Skin epidermis (tissue), 12 donors: ENCODE measurements at regions not wholly inside any gene's neighbourhood (a gene's known extent, or its start where the extent isn't known, plus 50 kb on each side); places are given as distances from the start of the nearest gene placed in this dataset.

Experiments
- H3K27ac ChIP-seq, 21 experiments: fragments of 200-600 bp; sonication (generic) in 11 of 21; one replicate each; pipeline ENCODE4 v1.5.0; 2020; ENCODE audit warnings: mild to moderate bottlenecking in 3 of 21, inconsistent platforms in 2 of 21, moderate library complexity in 2 of 21
- H3K4me3 ChIP-seq, 7 experiments: fragments of 200-600 bp; sonication (generic) in 2 of 7; one replicate each; pipeline ENCODE4 v1.5.0; 2020; ENCODE audit warnings: inconsistent platforms in 2 of 7, mild to moderate bottlenecking in 2 of 7, moderate library complexity in 1 of 7

- no peak overlapping the region for H3K27ac ChIP-seq
- no peak overlapping the region for H3K4me3 ChIP-seq
Observed at GRCh38 chr3:158961471-158961870, 159.6 kb downstream of the MFSD1 start.

- no peak overlapping the region for H3K27ac ChIP-seq
- H3K4me3 ChIP-seq, result no peak overlapping the region
Observed at GRCh38 chr3:158961911-158962310, 160.1 kb downstream of the MFSD1 start.

- no peak overlapping the region for H3K27ac ChIP-seq
- H3K4me3 ChIP-seq, result no peak overlapping the region
Observed at GRCh38 chr3:158970006-158970405, 168.2 kb downstream of the MFSD1 start.

- no peak overlapping the region for H3K27ac ChIP-seq
- no peak overlapping the region for H3K4me3 ChIP-seq
Observed at GRCh38 chr3:158974904-158975303, 173.1 kb downstream of the MFSD1 start.

- no peak overlapping the region for H3K27ac ChIP-seq
- no peak overlapping the region for H3K4me3 ChIP-seq
Observed at GRCh38 chr3:158976966-158977365, 175.1 kb downstream of the MFSD1 start.

GRCh38 chr3:158977497-158977896 lies 175.6 kb downstream of the MFSD1 start:
- H3K4me3 ChIP-seq, result no peak overlapping the region
- no peak overlapping the region for H3K27ac ChIP-seq

GRCh38 chr3:158983216-158984099 lies 181.6 kb downstream of the MFSD1 start:
- Histone ChIP-seq H3K27ac (no peak overlapping the region), H3K4me3 (no peak overlapping the region)

- Histone ChIP-seq H3K27ac (no peak overlapping the region), H3K4me3 (no peak overlapping the region)
Observed at GRCh38 chr3:158991146-158991705, 189.4 kb downstream of the MFSD1 start.

GRCh38 chr3:158992463-158992862 lies 190.6 kb downstream of the MFSD1 start:
- no peak overlapping the region for H3K4me3 ChIP-seq
- H3K27ac ChIP-seq, result no peak overlapping the region

GRCh38 chr3:158994386-158994785 lies 192.5 kb downstream of the MFSD1 start:
- no peak overlapping the region for H3K4me3 ChIP-seq
- no peak overlapping the region for H3K27ac ChIP-seq

GRCh38 chr3:159001711-159002110 lies 199.9 kb downstream of the MFSD1 start:
- Histone ChIP-seq H3K27ac (no peak overlapping the region), H3K4me3 (no peak overlapping the region)

GRCh38 chr3:159005137-159005536 lies 203.3 kb downstream of the MFSD1 start:
- Histone ChIP-seq H3K27ac (no peak overlapping the region), H3K4me3 (no peak overlapping the region)

- H3K4me3 ChIP-seq, result no peak overlapping the region
- H3K27ac ChIP-seq, result no peak overlapping the region
Observed at GRCh38 chr3:159007331-159007730, 205.5 kb downstream of the MFSD1 start.

GRCh38 chr3:159008401-159008800 lies 206.5 kb downstream of the MFSD1 start:
- H3K4me3 ChIP-seq, result no peak overlapping the region

GRCh38 chr3:159018341-159018740 lies 216.5 kb downstream of the MFSD1 start:
- H3K27ac ChIP-seq, result no peak overlapping the region
- no peak overlapping the region for H3K4me3 ChIP-seq

More at GRCh38 chr3:159008401-159008800, 206.5 kb downstream of the MFSD1 start:
- H3K27ac ChIP-seq, result no peak overlapping the region

- no peak overlapping the region for H3K27ac ChIP-seq
- no peak overlapping the region for H3K4me3 ChIP-seq
Observed at GRCh38 chr3:159025733-159026132, 223.9 kb downstream of the MFSD1 start.

- Histone ChIP-seq H3K27ac (no peak overlapping the region), H3K4me3 (no peak overlapping the region)
Observed at GRCh38 chr3:159026510-159026909, 224.7 kb downstream of the MFSD1 start.

- no peak overlapping the region for H3K27ac ChIP-seq
- H3K4me3 ChIP-seq, result no peak overlapping the region
Observed at GRCh38 chr3:159028706-159029105, 226.9 kb downstream of the MFSD1 start.

GRCh38 chr3:159029306-159030026 lies 227.6 kb downstream of the MFSD1 start:
- H3K27ac ChIP-seq, result no peak overlapping the region
- no peak overlapping the region for H3K4me3 ChIP-seq

GRCh38 chr3:159030138-159030670 lies 228.3 kb downstream of the MFSD1 start:
- Histone ChIP-seq H3K27ac (no peak overlapping the region), H3K4me3 (no peak overlapping the region)
